ENCODE measurements at regions not wholly inside any gene's neighbourhood (a gene's known extent, or its start where the extent isn't known, plus 50 kb on each side); places are given as distances from the start of the nearest gene placed in this dataset.

DNA sequence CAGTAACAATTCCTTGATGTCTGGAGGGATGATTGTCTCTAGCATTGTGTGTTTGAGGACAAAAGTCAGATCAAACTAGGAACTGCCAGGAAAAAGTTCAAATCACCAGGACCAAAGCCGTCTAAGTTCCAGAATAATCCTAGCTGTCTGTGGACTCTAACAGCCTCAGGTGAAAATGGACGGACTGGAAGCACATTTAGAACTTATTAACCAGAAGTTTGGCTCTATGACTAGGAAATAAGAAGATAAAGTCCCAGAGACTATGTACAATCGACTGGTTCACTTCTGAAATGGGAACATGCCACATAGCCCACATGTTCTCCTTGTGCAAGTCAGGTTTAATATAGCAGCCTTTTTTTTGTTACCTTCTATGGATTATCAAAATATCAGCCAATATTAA lies 50.6 kb upstream of the SGO1 start:
- no peak overlapping the region for H3K27ac ChIP-seq (ENCODE audit: low read length)
- no peaks in the 10 kb centered on the region for H3K4me1 ChIP-seq (ENCODE audit: control insufficient read depth, insufficient read depth, low read length)
- TF ChIP-seq, protein P1, sequence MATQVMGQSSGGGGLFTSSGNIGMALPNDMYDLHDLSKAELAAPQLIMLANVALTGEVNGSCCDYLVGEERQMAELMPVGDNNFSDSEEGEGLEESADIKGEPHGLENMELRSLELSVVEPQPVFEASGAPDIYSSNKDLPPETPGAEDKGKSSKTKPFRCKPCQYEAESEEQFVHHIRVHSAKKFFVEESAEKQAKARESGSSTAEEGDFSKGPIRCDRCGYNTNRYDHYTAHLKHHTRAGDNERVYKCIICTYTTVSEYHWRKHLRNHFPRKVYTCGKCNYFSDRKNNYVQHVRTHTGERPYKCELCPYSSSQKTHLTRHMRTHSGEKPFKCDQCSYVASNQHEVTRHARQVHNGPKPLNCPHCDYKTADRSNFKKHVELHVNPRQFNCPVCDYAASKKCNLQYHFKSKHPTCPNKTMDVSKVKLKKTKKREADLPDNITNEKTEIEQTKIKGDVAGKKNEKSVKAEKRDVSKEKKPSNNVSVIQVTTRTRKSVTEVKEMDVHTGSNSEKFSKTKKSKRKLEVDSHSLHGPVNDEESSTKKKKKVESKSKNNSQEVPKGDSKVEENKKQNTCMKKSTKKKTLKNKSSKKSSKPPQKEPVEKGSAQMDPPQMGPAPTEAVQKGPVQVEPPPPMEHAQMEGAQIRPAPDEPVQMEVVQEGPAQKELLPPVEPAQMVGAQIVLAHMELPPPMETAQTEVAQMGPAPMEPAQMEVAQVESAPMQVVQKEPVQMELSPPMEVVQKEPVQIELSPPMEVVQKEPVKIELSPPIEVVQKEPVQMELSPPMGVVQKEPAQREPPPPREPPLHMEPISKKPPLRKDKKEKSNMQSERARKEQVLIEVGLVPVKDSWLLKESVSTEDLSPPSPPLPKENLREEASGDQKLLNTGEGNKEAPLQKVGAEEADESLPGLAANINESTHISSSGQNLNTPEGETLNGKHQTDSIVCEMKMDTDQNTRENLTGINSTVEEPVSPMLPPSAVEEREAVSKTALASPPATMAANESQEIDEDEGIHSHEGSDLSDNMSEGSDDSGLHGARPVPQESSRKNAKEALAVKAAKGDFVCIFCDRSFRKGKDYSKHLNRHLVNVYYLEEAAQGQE (IDR thresholded peaks at IDR 0.05; ENCODE audit: insufficient read depth in 1 of 2, low read depth in 2 of 2, low read length in 1 of 2): no peak
- no peak for TF ChIP-seq TCF7L2 (IDR thresholded peaks at IDR 0.05; ENCODE audit: low read depth, low read length)
- TF ChIP-seq, protein P2, sequence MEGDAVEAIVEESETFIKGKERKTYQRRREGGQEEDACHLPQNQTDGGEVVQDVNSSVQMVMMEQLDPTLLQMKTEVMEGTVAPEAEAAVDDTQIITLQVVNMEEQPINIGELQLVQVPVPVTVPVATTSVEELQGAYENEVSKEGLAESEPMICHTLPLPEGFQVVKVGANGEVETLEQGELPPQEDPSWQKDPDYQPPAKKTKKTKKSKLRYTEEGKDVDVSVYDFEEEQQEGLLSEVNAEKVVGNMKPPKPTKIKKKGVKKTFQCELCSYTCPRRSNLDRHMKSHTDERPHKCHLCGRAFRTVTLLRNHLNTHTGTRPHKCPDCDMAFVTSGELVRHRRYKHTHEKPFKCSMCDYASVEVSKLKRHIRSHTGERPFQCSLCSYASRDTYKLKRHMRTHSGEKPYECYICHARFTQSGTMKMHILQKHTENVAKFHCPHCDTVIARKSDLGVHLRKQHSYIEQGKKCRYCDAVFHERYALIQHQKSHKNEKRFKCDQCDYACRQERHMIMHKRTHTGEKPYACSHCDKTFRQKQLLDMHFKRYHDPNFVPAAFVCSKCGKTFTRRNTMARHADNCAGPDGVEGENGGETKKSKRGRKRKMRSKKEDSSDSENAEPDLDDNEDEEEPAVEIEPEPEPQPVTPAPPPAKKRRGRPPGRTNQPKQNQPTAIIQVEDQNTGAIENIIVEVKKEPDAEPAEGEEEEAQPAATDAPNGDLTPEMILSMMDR (IDR thresholded peaks at IDR 0.05): no peak
- no peak for TF ChIP-seq SIN3A (IDR thresholded peaks at IDR 0.05; ENCODE audit: borderline replicate concordance, insufficient read depth, low read depth, low read length)
- no peak for TF ChIP-seq POLR2AphosphoS5 (IDR thresholded peaks at IDR 0.05; ENCODE audit: low read depth, low read length)
- in situ Hi-C loops (cut with HindIII; ENCODE audit: low pct_unique_long_range_greater_than_20kb, low sequenced_read_pairs): no loop called here
- ATAC-seq: no peak
- no peak for DNase-seq (ENCODE audit: low read depth, low spot score)
- POLR2A ChIA-PET: no interaction called here
- H3K9me3 ChIP-seq (ENCODE audit: control insufficient read depth, insufficient read depth, low read depth, low read length): no peaks in the 10 kb centered on the region
- no TSS peak for BruUV-seq (replicated peaks)
- H3K27me3 ChIP-seq (ENCODE audit: control insufficient read depth, insufficient read depth, low read length): no peaks in the 10 kb centered on the region
- CTCF ChIA-PET: no interaction called here
- no peak overlapping the region for H3K4me3 ChIP-seq (ENCODE audit: low read depth in 2 of 2, low read length in 2 of 2)
- no peaks in the 10 kb centered on the region for H3K36me3 ChIP-seq (ENCODE audit: control insufficient read depth, insufficient read depth, low read length)
- intact Hi-C loops (cut with micrococcal nuclease; ENCODE audit: unreplicated experiment): no loop called here

Data from Panc1 (cell line).